ENCODE measurements at regions not wholly inside any gene's neighbourhood (a gene's known extent, or its start where the extent isn't known, plus 50 kb on each side); places are given as distances from the start of the nearest gene placed in this dataset.
"Not testable (repeated sequence)": the region's sequence is repeated elsewhere in the genome, so short reads cannot be mapped to it uniquely, and the experiment has no call there.

DNA sequence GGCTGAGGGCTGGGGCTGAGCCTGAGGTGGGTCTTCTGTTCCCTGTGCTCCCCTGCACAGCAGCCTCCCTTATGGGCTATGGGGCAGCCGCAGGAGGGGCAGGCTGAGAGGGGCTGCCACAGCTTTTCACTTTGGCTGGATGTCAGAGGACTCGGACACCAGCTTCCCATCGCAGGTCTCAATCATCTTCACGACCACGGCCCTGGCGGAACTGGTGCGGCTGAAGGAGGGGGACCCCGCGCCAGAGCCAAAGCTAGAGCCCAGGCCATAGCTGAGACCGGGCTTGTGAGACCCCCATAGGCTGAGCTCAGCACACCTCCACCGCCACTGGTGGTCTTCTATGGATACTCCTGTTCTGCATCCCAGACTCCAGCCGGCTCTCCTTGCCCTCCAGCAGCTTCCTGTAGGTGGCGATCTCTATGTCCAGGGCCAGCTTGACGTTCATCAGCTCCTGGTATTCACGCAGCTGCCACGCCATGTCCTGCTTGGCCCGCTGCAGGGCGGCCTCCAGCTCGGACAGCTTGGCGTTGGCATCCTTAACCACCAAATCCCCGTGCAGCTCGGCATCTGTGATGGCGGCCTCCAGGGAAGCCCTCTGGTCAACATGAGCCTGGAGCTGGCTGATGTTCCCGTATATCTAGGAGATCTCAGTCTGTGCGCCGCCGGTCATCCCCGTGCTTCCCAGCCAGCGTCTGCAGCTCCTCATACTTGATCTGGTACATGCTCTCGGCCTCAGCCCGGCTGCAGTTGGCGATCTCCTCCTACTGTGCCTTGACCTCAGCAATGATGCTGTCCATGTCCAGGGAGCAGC, 181.7 kb upstream of the SYNPR start:
- DNase-seq (ENCODE audit: low read depth in 2 of 2) = no peak

DNA sequence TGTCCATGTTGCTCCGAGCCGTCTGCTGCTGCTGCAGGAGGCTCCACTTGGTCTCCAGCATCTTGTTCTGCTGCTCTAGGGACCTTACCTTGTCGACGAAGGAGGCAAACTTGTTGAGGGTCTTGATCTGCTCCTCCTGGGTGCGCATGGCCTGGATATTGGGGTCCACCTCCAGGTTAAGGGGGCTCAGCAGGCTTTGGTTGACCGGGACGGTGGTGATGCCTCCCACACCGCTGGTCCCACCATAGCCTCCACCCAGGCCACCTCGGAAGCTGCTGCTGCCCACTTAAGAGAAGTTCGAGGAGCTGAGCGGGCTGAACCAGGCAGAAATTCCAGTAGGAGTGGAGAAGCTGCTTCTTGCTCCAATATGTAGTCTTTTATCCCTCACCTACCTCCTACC, 180.7 kb upstream of the SYNPR start:
- DNase-seq (ENCODE audit: low read depth in 2 of 2) = no peak

DNA sequence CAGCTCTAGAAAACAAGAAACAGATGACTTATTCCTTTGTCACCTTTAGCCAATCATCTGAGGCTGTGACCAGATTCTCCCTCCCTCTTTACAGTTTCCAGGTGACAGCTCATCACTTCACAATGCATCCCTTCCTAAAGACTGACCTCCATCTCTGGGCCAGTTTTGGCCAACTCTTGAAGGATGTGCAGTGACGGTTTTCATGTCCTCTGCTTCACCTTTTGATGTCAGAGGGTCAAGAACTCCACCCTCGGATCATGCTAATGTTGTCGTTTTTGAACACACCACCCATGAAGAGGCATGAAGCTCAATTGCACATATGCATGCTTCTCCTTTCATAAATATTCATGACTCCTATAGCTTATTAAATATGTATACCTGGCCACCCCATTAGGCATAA, 161.2 kb upstream of the SYNPR start:
- DNase-seq (ENCODE audit: low read depth in 2 of 2) = no peak

DNA sequence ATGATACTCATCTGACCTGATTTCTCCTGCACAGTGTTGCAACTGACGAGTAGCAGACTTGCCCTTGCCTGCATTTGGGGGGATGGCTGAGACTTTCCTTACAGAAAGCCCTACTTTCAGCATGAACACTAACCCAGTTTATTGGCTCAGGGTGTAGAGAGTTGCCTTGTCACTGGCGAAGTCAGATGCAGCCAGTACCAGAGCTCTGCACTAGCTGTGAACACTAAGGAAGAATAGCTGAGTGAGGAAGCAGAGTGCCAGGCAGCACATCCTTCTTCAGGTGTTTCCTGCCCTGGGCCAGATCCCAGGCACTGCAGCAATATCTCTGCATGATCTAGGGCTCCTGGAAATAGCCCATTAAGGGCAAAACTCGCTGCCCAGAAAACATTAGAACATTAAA, 154.0 kb upstream of the SYNPR start:
- DNase-seq (ENCODE audit: low read depth in 2 of 2) = no peak

DNA sequence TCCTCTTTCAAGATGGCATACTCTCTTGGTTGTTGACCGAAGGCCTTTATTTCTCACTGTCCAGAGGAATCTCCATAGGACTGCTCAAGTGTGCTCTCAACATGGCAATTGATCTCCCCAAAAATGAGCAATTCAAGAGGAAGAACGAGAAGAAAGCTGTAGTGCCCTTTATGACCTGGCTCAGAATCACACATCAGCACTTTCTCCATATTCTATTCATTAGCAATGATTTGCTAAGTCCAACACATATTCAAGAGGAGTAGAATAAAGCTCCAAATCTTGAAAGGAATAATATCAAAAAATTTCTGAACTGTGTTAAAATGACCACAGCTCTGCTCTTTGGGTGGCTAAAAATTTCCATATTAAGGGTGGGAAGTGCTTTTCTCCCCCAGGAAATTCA, 151.6 kb upstream of the SYNPR start:
- no peak for DNase-seq (ENCODE audit: low read depth in 2 of 2)

DNA sequence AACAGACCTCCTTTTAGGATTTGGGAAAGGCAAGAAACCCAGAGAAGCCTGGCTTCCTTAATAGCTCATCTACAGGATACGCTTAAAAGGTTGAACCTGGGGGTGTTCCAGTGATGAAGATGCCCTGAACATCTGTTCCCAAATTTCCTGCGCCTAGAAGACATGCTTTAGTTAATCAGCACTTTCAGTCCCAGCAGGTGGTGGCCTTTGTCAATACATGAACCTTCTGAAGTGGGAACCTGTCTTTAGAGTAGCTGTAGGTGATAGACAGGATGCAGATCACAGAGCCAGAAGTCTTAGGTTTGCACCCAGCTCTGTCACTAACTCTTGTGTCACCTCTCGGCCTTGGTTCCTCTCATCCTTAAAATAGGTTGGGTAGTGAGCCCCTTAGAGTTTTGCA, 149.7 kb upstream of the SYNPR start:
- no peak for DNase-seq (ENCODE audit: low read depth in 2 of 2)

DNA sequence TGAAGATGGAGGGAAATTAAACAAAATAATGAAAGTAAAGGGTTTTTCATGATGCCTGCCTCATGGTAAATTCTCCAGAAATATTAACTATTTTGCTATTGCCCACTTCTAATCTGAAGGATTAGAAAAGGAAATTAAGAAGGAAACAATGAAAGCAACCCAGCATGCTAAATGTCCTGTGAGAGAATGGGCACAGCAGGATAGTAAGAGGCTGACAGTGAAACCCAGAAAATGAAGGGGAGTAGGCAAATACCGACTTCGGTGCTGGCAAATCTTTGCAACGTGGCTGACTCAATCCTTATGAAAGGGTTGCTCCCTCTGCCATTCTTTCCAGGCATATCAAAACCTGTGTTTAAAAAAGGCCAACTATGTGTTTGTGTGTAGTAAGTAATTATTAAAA, 147.5 kb upstream of the SYNPR start:
- no peak for DNase-seq (ENCODE audit: low read depth in 2 of 2)

DNA sequence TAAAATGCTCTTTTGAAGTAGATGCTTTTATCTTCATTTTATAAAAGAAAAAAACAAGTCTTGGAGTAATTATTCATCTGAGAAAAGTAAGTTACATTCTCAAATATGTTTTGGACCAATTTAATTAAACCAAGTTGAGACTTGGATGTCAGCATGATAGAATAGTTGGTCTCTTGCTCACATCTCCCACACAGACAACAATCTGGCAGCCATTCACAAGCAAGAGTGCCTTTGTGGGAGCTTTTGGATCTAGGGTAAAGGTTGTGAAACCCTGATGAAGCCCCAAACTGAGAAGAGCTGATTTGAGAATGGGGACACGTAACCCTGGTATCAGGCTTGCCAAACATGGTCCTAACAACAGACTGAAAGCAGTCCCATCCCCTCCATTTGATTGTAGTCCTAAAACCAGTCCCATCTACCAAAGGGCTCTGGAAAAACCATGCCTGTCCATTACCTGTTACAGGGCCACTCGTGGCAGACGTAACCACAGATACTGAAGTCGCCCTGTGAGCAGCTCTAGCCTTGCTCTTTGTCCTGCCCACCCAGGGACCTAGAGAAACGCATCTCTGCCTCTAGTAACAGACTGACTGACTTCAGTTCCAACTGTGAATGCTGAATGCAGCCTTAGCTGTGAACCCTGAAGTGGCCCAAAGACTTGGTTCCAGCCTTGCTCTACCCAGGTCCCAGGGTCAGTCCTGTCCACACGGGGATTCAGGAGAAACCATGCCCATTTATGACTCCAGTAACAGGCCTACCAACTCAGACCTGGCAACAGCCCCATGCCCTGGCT, 145.5 kb upstream of the SYNPR start:
- peak in 1 of 2 experiments; percentile 3 for DNase-seq (ENCODE audit: low read depth in 2 of 2)

DNA sequence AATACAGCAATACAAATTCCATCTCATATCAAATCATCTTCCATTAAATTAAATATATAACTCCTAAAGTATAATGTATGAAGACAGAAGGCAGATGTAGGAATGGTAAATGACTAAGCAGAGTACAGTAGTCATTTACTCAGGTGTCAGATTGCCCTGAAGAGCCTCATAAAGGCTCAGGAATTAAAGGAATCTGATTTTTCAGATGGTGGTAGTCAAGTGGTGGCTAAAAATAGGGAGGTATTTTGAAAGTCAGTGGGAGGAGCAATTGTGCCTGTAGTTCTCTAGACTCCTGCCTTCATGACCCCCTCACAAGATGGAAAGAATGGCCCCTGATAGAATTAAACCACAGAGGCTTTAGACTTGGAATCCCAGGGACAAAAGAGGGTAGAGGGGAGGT, 142.7 kb upstream of the SYNPR start:
- peak; percentile 28 to 29 for DNase-seq (ENCODE audit: low read depth in 2 of 2)

DNA sequence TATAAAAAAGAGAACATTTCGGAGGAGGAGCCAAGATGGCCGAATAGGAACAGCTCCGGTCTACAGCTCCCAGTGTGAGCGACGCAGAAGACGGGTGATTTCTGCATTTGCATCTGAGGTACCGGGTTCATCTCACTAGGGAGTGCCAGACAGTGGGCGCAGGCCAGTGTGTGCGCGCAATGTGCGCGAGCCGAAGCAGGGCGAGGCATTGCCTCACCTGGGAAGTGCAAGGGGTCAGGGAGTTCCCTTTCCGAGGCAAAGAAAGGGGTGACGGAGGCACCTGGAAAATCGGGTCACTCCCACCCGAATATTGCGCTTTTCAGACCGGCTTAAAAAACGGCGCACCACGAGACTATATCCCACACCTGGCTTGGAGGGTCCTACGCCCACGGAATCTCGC, 141.9 kb upstream of the SYNPR start:
- DNase-seq (ENCODE audit: low read depth in 2 of 2) = not testable (repeated sequence)

DNA sequence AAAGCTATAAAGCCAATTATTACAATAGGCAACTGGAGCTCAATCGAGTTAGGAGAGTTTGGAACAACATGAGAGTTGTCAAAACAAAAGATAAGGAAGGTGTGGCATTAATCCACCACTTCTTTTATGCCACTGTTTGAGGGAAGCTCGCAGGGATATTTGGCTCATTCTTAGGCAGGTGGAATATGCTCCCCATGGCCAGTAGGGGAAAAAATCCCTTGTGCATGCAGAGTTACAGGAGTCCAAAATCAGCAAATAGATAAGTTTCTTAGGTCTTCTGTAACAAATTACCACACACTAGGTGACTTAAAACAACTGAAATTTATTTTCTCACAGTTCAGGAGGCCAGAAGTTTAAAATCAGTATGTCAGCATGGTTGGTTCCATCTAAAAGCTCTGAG, 135.4 kb upstream of the SYNPR start:
- no peak for DNase-seq (ENCODE audit: low read depth in 2 of 2)

DNA sequence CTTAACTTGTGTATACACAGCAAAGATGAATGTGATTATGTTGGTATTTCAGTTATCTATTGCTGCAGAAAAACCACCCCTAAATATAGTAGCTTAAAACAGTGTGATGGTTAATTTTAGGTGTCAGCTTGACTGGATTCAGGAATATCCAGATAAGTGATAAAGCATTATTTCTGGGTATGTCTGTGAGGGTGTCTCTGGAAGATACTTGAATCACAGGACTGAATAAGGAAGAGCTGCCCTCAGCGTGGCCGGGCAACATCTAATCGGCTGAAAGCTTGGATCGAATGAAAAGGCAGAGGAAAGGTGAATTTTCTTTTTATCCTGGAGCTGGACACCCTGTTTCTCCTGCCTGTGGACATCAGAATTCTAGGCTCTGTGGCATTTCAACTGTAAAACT, 132.0 kb upstream of the SYNPR start:
- no peak for DNase-seq (ENCODE audit: low read depth in 2 of 2)

DNA sequence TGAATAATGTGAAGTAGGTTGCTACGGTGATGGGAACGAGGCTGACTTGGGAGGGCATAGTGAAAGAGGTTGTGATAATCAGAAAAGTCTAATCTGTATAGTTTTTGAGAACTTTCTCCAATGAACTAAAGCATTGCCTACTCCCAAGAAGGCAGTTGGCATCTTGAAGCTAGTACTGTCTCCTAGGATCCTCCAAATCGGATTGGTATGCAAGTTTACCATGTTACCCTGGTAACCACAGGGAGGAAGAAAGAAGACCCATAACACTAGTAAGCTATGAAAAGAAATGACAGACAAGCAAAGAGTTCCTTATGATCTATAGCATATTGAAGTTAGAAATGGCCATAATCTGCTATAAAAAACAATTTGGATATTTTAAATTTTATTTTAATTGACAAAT, 127.2 kb upstream of the SYNPR start:
- no peak for DNase-seq (ENCODE audit: low read depth in 2 of 2)

DNA sequence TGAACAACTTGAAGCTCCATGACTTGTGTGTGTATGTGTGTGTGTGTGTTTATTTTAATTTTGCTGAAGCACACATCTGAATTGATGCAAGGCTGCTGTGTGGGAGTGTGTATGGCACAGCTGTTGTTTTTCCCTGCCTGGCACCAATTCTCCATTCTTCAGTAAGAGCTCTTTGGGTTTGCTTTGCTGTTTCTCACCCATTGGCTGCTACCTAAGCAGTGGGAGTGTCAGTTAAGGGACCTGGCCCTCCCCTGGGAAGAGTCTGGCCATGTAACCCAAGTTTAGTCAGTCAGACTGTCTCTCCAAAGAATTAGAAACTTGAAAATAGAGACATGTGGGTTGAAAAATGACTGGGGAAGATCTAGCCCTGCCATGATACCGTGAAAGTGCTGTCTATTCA, 126.2 kb upstream of the SYNPR start:
- no peak for DNase-seq (ENCODE audit: low read depth in 2 of 2)

DNA sequence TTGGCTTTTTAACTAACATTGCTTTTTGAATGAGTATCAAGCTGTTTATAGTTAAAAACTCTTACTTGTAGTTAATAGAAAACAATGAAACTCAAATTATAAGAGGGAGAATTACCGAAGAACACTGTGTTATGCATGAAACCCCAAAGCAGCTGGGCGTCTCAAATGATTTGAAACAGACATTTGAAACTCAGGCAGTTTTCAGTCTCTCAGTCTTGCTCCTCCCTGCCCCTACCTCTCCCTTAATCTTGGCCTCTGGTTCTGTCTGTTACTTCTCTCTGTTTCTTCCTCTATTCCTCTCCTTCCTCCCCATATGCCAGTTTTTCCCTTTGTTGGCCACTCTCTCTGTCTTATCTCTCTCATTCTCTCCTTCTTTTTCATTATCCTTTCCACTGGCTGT, 118.3 kb upstream of the SYNPR start:
- DNase-seq (ENCODE audit: low read depth in 2 of 2) = no peak

DNA sequence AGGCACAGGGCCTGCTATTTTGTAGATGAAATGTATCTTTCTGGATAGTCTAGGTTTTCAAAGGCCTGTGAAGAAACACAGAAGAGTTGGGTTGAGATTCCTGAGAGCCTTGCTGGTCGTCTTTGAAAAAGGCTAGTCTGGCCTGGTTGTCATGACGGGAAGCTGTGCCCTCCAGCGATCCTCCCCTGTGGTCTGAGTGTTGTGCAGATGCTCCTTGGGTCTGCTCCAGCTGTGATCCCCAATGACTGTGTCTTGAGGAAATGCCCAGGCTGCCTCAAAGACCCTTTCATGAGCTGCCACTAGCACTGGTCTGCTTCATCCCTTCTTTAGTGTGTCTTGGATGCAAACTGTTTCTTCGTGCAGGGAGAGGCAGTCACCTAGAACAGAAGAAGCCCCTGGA, 111.0 kb upstream of the SYNPR start:
- DNase-seq (ENCODE audit: low read depth in 2 of 2) = no peak

DNA sequence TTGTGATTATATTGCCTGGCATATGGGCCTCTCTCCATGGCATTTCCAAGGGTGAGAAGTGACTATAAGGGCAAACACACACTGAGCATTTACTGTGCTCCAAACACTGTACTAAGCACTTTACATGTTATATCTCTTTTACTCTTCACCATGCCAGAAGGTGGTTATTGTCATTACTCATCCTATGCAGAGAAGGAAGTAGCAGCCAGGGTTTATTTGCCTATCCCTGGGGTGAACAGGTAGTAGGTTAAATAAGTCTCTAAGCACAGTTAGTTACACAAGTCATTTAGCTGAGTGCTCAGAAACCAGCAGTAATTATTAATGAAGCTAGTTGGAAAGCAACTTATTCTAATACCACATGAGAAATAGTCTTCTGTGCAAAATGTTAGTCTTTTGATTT, 109.9 kb upstream of the SYNPR start:
- no peak for DNase-seq (ENCODE audit: low read depth in 2 of 2)

DNA sequence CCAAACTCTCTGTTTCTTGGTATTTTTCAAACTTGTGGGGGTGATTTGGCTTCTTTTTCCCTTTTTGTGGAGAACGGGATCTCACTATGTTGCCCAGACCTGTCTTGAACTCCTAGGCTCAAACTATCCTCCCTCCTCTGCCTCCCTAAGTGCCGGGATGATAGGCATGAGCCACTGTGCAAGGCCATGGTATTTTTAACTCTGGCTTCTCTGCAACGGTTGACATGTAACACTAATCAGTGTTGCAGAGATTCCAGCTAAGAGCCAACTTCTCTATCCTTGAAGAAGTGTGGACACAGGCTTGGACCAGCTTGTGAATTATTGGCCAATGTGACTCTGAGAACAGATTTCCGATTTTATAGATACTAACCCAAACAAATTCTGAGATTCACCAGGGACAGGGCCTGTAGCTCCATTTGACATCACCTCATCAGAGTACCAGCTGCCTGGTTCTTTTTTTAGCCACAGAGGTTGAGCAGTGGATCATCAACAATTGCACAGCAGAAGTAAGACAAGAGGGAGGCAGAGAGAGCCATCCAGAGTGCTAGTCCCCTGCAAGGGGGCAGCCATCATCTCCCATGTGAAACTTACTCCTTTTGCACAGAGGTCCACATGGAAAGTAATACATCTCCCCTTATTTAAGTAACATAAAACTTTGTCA, 98.1 kb upstream of the SYNPR start:
- no peak for DNase-seq (ENCODE audit: low read depth in 2 of 2)

DNA sequence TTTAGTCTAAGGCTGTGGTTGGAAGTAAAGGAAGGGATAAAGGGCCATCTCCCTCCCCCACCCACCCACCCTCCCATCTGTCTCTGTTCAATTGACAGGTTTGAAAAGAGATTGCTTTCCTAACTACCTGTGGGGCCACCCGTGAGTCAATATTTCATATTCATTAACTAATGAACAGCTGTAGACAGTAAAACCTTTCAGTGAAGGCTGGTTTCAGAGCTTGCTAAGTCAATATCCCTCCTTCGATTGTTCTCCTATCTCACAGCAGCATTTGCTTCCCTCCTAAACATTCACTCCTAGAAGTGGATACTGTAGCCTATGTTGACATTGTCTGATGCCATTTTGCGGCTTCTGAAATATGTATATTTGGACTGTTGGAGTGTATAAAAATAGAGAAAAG, 85.9 kb upstream of the SYNPR start:
- DNase-seq (ENCODE audit: low read depth in 2 of 2) = no peak

DNA sequence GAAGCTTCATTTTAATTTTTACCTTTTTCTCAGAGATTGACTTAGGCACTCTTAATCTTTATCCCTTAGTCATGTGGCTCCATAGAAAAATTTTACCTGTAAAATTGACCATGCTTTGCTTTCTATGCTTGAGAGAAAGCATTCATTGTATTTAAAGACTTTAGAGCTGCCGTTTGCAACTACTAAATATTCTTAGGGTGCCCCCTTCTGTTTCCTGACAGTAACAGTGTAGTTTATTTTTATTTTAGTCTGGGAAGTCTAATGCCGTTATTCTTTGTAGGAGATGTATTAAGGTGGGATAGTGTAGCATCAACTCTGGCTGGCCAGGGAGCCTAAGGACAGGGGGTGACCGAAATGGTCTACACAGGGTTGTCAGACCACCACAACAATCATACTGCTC, 84.5 kb upstream of the SYNPR start:
- DNase-seq (ENCODE audit: low read depth in 2 of 2) = peak; percentile 18 to 24

DNA sequence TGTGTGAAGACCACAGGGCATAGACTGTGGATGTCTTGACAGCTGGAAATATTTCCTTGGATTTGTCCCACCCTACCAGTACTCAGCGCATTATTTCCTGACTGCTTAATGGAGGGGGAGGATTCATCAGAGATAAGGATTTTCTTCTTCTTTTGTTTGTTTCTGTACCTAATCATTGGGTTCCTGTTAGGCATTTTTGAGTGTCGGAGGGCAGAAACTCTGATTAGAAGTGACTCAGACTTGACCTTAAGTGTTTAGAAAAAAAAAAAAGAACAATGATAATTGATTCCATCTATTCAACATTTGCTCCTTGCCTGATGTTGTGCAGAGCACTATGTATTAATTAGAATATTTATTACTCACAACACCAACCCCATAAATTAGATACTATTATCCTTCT, 78.5 kb upstream of the SYNPR start:
- DNase-seq (ENCODE audit: low read depth in 2 of 2) = no peak

DNA sequence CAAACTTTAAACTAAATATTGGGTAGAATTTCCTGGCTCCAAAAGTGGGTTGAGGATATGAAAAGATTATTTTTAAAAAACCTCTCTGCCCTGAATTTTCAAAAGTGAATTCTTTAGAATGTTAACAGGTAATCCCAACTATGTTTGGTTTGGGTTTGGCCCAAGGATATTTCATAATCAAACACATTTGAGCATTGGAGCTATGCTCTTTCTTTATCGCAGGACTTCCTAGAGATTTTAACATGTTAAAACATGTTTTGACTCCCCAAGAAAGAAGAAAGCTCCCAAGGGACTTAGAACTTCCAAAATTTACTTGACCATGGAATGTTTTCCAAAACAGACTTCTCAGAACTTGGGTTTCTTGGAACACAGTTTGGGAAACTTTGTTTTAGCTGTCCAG, 75.6 kb upstream of the SYNPR start:
- DNase-seq (ENCODE audit: low read depth in 2 of 2) = no peak

DNA sequence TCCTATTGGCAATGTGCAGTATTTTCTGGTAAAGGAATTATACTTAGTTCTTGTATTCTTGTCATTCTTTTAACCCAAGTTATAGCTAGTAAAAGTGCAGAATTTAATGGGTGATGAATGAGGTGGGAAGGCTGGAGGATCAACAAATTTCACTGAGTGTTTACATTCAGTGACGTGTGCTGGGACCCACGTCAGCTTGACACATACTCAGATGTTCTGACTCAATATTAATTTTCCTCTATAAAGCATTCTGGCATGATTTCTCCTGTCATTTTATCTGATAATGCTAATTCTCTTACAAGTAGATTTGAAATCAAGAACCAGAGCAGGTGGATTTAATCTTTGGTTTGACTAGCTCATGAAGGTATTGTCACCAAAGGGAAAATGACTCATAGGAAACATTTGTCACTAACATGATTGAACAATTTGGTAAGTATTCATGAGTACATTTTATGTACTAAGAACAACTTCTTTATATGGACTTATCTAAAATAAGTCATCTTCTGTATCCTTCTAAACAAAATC, 71.0 kb upstream of the SYNPR start:
- DNase-seq (ENCODE audit: low read depth in 2 of 2) = no peak

Measured in fibroblast of skin of left quadriceps (primary cell).